HG02973 (cell line): ENCODE measurements at regions not wholly inside any gene's neighbourhood (a gene's known extent, or its start where the extent isn't known, plus 50 kb on each side); places are given as distances from the start of the nearest gene placed in this dataset.

Source experiments
- ATAC-seq: cut with Tn5 transposase; IDR thresholded peaks from one replicate; pipeline ENCODE4 v1.9.1; 2021; ENCODE audit warnings: moderate library complexity; ENCODE audit not compliant: unreplicated experiment

DNA sequence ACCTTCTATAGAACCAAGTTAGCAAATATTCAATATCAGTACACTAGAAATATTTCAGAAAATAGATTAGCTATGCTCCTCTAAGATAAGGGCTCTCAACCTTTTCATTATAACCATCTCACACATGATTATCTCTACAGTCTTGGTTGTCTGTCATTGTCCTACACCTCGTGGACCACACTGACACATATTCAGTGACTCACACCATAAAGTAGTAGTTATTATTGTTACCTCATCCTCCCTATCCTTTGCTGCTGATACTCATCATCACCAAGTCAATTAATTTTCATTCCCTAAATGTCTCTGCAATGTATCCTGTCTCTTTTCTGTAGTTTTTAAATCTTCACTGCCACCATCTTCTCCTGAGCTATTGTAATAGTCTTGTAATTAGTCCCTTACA lies 1309.2 kb upstream of the C9orf72 start:
- no peak for ATAC-seq

DNA sequence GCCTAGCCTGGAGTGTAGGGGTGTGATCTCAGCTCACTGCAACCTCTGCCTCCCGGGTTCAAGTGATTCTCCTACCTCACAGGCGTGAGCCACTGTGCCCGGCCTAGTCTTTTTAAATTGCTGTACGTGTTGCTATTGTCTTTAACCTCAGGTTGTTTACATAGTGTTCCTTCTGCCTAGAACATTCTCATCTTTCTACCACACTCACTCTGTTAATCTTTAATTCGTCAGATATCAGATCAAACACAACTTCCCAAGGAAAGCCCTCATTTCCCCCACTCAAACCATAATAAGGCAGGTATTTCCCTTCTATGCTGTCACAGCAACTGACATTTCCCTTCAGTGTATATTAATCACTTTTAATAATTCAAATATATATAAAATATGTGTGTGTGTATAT lies 1310.0 kb upstream of the C9orf72 start:
- no peak for ATAC-seq

DNA sequence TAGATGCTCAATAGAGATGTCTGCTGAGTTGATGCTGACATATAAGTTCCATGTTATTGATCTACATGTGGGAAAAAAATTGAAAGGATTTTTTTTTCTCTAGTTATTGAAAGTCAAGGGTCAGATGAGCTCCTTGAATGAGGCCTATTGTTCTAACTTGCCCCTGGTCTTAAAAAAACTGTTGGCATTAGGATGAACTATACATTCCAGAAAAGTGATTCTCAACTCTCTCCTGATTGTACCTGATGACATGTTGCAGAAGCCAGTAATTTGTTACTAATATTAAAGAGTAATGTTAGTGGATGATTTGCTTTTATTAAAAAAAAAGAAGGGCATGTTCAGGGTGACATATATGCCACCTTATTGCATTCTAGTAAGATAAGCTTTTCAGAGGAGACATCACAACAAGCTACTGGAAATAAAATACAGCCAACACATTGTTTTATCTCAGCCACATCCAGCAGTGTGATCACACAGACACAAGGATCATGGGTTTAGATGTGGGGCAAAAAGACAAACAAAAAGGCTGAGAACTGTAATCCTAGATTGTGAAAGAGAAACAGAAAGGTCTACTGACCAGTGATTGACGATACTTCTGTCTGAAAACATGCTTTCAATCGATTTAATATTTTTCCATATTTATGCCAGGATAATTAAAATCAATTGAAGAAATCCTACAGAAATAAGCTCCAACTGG lies 1314.1 kb upstream of the C9orf72 start:
- no peak for ATAC-seq

DNA sequence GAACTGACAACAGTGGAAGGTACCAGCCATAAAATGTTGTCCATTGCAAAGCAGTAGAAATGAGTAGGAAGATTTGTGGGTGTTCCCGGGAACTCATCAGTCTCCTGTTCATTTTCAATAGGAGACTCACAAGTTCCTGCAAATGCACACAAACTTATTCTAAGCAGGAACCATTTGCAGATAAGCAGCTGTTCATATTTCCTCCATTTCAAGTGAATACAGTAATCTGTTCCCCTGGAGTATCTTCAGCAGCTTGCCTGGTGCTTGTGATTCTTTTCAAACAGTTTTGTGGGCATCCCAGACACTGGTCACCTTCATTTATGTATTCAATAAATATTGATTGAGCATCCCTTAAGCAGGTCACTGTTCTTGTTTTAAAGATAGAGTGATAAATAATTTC lies 1315.5 kb upstream of the C9orf72 start:
- ATAC-seq: no peak

DNA sequence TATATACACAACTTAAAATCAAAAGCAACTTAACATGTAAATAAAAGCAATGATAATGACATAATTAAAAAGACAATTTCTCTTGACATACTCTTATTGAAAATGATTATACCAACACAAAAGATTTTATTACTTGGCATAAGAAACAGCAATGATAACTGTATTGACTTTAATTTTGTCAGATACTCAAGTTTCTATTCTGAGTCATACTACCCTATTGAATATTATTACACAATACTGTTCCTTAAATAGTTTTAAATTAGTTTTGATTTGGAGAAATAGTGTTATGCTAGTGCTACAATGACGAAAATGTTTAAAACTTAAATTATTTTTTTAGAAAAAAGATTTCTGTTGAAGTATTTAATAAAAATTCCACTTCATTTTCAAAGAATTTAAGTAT lies 1319.3 kb upstream of the C9orf72 start:
- no peak for ATAC-seq

DNA sequence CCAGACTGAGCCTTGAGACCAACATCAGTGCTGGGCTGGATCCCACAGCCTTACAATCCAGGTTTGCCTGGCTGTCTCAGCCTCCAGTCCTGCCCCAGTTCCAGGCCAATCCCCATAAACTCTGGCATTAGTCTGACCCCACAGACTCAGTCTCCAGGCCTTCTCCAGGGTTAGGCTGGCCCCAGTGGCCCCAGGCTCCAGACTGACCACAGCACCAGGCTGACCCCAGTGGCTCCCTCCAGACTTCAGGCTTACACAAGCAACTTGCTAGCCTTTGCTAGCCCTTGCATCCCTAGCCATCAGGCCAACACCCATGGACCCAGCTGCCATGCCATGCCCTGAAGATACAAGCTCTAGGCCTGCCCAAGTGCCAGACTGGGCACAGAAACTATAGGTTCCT lies 1326.0 kb upstream of the C9orf72 start:
- no peak for ATAC-seq

DNA sequence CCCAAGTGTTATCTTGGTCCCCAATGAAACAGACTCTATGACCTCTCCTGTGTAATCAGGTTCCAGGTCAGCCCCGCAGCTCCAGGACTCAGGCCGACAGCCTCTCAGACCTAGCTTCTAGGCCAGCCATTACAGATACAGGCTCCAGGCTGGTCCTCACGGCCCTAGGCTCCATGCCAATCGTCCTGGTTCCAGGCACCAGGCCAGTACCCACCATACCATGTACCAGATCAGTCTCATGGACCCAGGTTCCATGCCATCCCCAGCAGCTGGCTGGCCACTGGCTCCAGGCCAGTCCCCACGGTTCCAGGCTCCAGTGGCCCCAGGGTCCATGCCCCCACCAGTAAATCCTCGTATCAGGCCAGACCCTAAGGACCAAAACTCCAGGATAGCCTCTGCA lies 1326.6 kb upstream of the C9orf72 start:
- ATAC-seq: no peak

DNA sequence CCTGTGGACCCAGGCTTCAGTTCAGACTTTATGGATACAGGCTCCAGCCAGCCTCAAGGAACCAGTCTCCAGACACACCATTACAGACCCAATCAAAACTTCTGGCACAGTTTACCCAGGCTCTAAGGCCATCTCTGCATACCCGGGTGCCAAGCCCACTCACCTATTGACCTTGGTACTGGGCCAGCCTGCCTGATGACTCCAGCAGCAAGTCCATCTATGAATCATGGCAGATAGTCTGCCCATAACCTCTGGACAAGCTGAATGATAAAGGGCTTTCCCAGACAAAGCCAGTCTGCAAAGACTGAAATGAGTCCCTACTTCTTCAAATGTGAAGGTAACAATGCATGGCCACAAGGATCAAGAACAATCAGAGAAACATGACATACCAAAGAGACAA lies 1327.1 kb upstream of the C9orf72 start:
- no peak for ATAC-seq

DNA sequence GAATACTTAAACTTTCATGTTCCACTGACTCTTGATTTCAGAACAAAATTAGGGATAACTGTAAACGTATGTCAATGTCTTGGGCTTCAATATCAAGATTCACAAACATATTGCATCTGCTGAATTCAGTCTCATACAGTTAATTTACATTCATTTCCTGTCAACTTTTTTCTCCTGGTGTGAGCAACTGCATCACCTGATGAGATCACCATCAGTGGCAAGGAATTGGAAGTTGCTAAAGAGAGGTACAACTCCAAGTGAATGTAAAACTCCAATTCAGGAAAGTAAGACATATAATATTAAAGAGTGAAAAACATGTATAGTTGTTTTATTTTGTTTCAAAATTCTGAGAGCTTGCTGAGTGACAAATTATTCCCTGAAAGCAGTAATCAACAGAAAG lies 1336.2 kb upstream of the C9orf72 start:
- no peak for ATAC-seq

DNA sequence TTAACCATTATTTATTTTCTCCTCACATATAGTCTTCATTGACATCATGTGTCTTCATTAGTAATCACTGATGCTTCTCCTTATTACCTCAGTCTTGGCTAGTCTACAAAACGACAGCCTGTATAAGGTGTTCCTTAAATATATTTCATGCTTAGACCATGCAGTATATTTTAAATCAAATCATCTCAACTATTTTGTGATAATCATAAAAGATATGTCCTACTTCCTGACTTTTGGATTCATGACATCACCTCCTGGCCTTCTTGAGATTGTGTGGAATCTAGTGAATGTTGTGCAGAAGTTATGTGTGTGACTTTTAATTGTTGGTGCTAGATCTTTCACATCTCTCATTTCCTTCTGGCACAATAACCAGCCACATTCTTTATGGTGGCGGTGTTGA lies 1339.3 kb upstream of the C9orf72 start:
- ATAC-seq: no peak

DNA sequence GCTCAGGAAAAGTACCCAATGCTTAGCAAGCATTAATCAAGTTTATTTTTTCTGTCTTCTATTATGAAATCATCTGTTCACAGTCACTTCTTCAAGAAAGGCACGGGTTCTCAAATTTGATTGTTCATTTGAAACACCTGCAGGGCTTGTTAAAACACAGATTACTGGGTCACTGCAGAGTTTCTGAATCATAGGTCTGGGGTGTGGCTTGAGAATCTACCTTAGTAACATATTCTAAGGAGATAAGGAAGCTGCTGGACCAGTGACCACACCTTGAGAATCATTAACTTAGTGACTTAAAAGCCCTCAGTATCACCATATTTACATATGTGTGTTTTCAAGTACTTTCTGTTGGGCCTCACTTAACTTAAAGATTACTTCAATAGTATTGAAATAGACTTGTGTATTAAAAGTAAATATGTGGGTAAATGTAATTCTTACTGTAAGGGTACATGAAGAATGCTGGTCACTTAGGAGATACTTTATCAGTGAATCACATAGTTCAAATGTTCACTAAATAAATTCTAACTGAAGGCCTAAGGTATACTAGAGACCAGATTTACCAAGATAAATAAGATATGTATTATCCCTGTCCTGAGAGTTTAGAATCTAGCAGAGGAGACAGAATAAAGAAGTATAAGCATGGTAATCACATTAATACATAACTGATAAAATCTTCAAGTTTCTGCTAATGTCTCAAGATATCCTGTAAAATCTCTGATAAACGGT lies 1342.1 kb upstream of the C9orf72 start:
- no peak for ATAC-seq

DNA sequence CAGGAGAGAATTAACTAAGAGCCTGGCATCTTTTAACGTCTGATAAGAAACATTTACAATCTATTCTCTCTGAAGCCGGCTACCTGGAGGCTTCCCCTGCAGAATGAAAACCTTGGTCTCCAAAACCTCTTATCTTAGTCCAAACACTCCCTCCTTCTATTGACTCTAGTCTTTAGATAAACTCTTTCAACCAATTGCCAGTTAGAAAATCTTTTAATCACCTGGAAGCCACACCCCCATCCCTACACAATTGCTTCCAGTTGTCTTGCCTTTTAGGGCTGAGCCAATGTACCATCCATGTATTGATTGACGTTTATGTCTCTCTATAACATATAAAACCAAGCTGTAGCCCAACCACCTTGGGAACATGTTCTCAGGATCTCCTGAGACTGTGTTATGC lies 1343.1 kb upstream of the C9orf72 start:
- ATAC-seq: no peak

DNA sequence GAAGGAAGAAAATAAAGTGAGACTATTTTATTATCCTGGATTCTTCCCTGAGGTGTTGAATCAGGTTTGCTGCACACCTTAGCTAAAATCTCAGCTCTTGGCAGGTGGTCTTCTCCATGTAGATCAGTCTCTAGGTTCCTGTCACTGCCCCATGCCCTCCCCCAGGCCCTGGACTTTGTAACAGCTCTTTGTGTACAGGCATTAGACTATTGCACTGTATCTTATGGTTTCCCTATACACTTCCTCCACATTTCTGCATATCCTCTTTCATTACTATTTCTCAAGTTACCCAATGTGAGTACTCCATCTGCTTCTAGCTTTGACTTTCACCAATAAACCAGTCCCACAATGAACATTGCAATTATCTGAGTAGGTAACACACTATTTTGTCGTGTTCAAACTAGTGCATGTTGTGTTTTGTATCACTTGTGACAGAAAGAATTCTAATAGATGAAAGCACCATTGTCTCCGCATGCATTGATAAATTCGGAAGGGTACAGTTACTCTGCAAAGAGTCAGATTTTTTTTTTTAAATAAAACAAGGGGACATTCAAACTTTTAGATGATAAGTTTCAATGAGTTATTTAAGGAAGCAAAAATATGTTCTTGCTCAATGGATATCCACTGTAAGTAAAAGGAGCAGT lies 1348.7 kb upstream of the C9orf72 start:
- no peak for ATAC-seq

DNA sequence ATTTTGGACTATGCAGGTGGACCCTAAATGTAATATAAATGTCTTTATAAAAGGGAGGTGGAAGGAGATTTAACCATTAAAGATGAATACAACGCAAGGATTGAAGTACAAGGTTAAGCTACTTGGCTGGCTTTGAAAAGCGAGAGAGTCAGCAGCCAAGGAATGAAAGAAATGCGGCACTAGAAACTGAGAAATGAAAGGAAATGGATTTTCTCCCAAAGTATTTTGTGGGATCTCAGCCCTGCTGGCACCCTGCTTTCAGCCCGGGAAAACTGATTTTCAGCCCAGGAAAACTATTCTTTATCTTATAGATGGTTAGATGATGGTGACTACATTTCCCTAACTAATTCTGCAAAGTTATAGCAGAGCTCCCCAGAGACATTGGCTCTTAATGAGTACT lies 1349.6 kb upstream of the C9orf72 start:
- no peak for ATAC-seq

DNA sequence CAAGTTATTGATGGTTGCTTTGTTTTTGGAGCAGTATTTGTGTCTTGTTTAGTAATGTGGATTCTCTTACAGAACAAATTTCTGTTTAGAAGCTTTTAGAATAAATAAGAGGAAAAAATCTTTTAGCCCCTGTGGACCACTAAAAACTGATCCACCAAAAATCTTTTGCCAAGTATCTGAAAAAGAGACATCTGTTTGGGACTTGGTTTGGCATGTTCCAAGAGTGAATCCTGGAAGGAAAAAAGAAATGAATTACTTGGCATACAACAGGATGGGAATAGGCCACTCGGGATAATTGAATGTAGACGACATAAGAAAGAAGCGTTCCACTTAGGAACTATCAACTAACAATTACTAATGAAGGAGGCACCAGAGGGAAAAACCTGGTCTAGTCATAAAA lies 1350.1 kb upstream of the C9orf72 start:
- no peak for ATAC-seq

DNA sequence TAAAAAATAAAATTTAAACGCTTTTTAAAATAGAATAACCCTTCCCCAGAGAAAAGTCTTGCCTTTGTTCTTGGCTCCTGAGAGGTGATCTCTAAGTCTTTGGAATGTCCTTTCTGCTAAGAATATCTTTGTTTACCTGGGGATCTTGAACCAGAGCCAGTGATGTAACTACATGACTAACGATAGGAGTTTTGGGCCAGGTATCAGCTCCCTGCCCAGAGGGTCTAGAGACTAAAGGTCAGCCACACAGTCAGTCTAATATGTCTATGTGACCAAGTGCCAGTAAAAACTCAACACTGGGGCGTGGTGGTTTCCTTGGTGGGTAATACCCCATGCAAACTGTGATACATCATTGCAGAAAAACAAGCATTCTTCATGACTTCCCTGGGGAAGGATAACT lies 1351.9 kb upstream of the C9orf72 start:
- no peak for ATAC-seq

DNA sequence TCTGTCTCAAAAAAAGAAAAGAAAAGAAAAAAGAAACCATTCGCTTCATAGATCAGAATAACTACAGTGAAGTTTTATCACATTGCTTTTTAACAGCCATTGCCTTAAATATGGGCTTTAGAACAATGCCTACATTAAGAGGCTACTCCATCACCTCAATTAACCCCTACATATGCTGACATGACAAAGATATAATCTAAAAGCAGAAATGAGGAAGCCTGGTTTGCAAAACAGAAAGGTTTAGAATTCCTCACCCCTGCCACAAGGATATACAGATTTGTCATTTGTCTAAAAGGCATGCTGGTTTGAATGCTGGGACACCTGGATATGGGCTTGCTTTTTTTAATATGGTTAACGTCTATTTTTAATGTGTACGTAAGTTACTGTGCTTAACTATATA lies 1353.0 kb upstream of the C9orf72 start:
- ATAC-seq: no peak

DNA sequence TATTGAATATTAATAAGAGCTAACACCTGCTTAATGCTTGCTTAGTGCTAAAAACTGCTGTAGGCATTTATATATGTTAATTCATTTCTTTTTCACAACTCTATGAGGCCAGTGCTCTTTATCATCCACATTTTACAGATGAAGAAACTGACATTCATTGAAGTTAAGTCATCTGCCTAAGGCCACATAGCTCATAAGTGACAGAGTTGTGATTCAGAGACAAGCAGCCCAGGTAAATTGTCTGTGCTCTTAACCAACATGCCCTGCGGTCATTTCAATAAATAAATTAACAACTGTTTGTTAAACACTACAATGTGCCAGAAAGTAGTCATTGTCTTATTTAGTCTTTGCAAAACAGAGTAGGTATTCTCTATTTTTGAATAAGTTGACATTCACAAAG lies 1354.4 kb upstream of the C9orf72 start:
- no peak for ATAC-seq

DNA sequence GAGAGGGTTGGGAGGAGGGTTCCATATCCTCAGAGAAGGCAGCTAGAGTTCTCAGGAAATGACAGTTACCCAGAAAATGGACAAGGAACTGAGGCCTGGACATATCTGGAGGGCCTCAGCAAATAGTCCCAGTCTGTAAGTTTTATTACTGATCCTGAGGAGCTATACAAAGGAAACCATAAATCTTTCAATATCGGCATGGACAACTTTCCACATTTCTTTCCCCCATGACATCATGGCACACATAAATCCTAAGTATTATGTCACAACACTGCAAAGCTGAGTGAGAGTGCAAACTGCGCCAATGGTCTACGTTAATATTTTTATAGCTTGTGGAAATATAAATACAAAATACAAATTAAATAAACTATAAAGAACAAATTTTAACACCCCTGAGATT lies 1356.2 kb upstream of the C9orf72 start:
- ATAC-seq: no peak

DNA sequence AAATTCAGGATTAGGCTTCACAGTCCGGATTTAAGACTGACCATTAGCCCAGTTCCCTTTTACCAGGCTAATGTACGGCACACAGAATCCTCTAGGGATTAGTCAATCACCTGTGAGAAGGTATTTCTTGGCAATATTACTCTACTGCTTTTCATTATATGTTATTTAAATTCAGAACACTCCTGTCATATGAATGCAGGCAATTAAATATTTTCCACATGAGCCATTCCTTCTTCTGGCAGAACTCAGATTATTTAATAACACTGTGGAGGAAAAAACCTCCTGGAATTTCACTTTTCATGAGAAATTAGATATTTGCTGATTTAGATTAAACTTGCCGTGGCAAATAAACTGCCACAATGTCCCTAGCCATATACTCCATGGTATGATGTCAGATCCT lies 1357.5 kb upstream of the C9orf72 start:
- ATAC-seq: no peak

DNA sequence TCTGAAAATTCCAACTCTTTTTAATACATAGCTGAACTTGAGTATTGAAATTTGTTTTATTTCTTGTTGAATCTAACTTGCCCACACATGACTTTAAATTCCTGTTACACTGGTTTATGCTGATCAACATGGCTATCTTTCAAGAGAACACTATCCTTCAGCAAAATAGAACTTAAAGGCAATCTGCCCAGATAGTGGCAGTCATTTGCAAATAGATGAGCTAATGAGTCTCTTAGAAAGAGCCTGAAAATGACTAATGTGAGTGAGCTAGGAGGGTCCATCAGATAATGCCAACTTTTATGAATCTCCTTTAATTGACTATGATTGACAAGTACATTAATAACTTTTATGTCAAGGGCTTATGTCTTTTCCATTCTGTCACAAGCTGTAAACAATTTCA lies 1360.8 kb upstream of the C9orf72 start:
- ATAC-seq: no peak

DNA sequence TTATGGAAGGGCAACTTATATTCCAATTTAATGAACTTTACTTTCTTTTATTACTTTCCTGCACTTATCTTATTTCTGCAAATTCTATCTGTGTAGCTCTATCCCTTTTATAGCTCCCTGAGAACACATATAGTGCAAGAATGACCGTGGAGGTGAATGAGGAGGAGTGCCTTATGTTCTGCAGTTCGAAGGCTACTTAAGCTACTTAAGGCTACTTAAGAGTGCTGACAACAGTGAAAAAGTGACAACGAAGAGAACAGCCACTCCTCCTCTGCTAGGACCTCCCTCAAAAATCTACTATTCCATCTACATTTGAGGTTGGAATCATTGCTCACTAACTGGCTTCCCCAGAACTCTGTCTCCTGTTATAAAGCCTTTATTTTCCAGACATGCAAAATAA lies 1365.7 kb upstream of the C9orf72 start:
- no peak for ATAC-seq
